NCI-H1092 treated with DMSO at 0.1 percent for 48 hours (cell line): ENCODE measurements at regions not wholly inside any gene's neighbourhood (a gene's known extent, or its start where the extent isn't known, plus 50 kb on each side); places are given as distances from the start of the nearest gene placed in this dataset.

Source experiments
- DNase-seq: peaks from one replicate; lab custom pipeline; 2025; lab: John Stamatoyannopoulos, UW

DNA sequence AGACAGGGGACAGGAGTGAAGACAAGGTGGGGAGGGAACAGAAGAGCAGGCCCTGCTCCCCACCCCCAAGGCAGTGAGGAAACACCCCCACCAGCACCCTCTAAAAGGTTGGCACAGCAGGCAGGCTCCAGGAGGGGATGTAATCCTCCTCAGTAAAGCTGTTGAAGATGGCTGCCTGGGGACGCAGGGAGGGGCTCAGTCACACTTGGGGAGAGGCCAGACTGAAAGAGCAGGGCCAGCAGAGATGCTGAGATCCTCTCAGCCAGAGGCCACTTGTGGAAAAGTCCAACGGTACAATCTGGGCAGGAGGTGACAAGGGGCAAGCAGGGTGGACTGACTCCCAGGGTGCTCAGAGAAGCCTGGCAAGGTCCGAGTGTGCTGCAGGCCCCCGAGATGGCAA, 154.8 kb upstream of the ID2 start:
- DNase-seq, result no peak

DNA sequence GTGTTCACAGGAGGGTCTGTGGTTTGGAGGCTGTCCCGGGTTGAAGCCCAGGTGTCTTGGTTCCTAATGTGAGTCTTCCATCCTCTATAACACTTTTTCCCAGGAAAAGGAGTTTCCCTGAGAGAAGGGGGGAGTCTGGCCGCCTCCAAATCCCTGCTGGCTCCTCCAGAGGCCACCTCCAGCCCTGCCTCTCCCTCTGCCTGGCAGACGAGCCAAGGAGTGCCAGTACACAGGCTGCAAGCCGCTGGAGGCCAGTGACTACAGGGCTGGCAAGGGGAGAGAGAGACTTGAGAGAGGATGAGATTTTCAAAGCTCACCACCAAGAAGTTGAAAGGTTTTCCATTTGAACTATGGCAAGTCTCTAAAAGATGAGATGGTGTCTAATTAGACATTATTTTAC, 154.2 kb upstream of the ID2 start:
- DNase-seq, result no peak

DNA sequence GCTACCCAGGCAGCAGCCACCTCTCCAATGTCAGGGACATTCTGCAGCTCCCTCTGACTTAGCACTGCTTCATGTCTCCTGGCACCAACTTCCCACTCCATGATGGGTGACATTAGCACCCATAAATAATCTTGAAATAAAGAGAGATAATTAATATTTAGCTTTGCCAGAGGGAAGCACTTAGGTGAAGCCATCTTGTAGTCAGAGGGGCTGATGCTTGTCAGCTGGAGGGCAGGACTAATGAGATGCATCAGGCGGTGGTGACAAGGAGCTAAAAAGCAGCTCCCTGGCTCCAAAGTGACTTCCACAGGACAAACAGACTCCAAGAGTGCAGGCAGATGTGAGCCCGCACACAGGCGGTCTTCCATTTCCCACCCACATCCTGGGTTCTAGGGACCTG, 153.0 kb upstream of the ID2 start:
- no peak for DNase-seq

DNA sequence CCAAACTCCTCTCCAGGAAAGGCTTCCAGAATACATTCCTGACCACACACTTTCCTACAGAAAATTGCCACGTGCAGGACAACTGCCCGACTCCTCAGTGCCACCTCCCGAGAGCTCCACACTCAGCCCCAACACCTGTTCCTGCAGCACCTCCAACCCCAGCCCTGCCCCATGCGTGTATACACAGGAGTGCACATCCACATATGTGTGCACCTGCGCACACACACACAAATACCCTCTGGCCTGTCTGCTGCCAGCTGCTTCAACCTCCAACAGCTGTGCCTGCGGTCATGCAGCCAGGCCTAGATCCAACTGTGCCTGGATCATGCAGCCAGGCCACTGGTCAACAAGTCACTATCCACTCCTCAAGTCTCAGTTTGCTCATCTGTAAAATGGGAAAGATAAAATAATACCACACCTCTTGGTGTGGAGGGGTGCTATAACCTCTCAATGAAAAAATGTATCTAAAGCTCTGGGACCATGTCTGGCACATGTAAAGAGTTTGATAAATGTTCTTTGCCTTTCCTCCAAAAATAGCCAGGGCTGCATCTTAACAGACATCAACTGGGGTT, 152.1 kb upstream of the ID2 start:
- DNase-seq, result no peak

DNA sequence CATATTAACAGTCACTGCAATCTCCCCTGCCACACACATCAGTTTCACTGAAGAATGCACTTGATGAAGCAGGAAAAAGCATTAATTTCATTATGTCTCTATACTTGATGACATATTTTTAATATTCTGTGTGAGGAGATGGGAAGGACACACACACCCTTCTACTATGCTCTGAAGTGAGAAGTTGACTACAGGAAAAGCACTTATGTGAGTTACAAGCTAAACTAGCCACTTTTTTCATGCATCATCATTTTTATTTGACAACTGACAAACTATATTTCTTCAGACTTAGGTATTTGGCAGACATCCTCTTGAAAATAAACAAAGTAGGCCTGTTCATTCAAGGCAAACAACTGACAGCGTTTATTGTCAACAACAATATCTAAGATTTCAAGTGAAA, 150.4 kb upstream of the ID2 start:
- no peak for DNase-seq

DNA sequence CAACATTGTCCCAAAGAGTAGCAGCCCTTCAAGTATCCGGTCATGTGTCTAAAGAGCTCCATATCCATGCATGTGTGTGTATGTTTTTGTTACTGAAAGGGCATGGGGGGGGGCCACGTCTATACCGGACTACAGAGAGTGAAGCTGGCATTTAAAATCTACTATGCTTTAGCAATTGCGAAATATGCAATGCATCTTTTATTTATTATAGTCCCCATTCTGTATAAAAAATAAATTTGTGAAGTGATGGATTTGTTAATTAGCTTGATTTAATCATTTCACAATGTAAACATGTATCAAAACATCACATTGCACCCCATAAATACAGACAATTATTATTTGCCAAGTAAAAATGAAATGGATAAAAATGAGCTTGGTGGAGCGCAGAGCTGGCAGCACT, 149.4 kb upstream of the ID2 start:
- no peak for DNase-seq

DNA sequence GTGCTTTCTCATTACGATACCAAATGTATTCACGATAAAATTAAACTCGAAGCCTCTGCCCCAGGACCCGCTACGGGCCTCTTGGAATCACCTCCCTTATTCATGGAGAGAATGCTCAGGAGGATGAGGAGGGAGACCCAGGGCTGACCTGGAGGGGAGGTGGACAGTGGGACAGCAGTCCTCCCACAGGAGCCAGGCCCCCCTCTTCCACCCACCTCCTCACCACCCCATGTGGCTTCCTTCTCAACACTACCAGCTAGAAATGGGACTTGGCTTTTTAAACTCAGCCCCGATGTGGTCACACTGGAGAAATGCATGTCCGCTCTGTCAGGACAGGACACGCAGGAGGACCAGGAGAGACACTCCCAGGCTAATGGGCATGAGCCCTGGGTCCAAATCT, 147.9 kb upstream of the ID2 start:
- DNase-seq, result no peak

DNA sequence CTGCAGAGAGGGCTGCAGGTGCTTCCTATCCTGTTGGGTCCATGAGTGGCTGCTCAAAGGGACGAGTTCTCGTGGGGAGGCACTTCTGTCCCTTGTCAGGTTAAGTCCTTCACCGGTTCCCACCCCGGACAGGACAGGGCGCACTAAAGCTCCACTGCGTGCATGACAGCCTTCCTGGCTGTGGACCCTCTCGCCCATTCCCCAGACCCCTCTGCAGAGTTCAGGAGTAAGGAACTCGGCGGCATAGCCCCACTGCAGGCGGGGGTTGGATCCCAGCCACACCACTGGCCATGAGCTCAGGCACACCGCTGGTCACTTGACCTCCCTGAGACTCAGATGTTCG, 147.5 kb upstream of the ID2 start:
- DNase-seq, result no peak

DNA sequence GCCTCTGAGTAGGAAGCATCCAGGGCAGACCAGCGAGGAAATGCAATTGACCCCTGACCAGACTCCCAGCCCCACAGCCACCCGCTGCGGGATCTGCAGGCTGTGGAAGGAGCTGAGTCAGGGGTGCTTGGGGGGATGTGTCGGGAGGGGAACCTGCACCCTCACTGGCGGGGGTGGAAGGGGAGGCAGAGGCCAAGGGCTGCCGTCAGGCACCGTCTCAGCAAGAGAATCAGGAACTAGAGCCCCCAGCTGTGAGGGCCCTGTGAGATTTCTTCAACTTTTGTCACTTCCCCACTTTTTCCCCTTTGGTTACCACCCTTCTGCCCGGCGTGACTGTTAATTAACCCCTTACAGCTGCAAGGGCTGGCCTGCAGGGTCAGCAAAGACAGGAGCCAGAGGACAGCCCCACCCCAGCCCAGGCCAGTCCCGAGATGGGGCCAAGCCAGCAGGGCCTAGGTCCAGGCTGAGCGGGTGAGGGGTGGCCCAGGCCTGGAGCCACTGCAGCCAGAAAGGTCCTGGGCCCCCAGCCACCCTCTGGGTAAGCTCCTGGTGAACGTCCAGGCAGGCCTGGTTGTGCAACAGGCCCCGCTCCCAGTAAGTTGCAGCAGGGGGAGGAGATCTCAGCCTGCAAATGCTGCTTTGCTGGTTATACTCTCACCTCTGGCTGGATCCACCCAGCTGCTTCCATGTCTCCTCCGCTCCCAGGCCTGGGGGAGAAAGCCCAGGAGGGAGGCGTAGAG, 147.0 kb upstream of the ID2 start:
- no peak for DNase-seq

DNA sequence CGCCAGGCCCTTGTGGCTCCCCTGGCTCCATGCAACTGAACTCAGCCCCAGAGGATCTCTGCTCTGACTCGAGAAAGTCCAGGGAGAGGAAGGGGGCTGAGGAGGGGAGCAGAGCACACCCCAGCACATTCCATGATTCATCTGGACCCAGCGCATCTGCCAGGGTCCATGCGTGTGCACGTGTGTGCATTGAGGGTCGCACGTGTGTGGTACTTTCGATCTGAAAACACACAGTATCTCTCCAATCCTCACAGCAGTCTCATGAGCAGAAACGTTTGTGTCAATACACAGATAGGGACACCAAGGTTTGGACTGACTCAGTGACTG, 146.4 kb upstream of the ID2 start:
- no peak for DNase-seq

DNA sequence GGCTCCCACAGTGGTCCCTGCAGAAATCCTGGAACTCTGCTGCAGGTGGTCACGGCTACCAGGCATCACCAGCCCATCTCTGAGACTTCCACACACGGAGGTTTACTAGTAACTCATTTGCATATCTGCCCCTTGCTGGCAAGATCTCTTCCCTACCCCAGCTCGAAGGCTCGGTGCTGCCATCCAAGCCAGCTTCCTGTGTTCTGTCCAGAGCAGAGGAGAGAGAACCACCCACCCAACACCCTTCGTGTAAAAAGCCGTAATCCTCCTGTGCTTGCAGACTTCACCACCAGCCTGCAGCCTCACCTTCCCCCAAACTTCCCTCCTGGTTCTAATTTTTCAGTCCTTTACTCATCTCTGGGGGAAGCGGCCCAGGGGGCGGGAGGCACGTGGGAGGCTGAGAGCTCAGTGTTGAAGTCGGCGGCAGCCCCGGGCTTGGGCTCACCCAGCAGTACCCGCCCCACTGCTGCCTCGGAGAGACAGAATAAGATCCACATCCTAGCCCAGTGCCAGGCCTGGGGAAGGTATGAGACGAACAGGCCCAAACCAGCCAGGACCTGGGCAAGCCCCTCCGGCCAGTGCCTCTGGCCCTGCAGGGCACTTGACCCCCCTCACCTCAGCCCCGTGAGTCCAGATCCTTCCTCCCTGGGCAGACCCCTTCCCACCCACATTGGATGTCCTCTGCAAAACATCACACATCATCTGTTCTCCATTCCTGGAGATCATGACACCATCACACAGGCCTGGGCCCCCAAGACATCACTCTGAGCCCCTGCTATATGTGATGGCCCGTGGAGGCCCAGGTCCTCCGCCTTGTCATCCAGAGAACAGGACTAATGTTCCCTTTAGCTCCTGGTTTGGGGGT, 145.8 kb upstream of the ID2 start:
- no peak for DNase-seq

DNA sequence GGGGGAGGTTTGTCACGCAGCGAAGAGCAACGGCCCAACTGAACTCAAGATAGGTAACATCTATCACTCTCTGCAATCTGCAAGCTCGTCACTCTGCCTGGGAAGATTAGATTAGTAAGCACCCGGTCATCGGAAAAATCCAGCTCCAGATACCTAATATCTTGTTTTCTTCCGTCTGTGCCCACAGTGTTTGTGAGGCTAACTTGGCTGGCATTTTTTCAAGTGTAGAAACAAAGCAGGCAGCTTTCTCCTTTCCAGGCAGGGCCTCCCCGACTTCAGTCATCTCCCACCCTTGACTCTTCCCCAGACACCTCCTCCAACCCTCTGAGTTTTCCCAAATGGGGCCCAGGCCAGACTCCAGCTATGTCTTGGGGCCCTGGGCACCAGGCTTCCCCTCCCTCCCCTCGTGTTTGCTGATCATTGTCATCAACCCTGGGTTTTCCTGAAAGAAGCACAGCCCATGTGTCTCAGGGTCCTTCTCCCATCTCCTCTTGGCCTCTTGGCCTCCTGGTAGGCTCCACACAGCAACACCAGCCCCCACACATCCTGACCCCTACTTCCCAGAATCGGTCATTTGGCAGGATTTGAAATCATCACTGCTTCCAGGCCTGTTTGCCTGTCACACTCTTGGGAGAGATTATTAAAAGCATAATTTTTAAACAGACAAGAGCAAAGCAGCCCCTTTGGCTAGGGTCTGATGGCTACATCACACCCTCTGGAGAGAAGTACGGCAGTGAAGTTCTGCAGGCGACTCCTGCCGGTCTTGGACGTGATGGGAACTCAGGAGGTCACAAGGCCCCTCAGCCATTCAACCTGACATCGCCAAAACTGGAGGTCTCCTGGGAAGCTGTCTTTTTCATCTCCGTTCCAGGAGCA, 144.9 kb upstream of the ID2 start:
- no peak for DNase-seq

DNA sequence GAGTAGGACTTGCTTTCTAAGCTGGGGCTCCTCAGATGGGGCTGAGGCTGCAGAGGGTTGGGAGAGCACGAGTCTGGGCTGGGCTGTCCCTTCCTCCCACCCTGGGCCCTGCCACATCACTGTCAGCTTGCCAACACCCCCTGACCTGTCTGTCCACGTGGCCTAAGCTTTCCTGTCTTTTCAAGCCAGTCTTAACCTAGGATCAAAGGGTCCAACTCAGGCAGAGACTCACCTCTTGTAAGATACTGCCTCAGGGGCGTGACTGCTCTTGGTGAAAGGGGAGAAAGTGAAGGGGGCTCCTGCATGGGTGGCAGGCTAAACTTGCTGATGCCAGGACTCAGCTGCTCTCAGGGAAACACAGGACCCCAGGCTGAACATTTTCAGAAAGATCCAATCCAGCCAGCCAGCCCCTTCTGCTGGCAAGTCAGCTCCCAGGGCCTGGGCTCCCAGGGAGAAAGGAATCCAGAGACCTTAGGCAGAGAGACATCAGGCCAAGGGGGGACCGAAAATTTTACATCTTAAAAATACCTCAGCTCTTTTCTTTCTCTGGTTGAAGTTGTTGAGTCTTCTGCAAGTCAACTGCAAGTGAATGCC, 144.2 kb upstream of the ID2 start:
- no peak for DNase-seq

DNA sequence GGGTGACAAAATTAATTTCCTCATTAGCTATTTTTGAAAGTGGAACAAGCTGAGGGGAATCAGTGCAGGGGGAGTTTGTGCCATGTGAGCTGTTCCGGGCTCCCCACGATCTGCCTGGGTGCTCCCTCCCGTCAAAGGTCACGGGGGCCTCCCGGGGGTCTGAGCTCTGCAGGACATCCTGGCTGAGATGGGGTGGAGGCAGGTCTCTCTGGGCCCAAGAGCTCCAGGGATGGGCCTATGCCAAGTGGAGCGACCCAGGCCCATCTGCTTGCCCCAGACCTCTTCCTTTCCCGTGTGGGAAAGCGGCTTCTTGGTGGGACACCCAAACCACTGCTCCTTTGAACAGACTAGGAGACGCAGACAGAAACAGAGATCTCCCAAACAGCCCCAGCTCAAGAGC, 143.3 kb upstream of the ID2 start:
- DNase-seq, result no peak

DNA sequence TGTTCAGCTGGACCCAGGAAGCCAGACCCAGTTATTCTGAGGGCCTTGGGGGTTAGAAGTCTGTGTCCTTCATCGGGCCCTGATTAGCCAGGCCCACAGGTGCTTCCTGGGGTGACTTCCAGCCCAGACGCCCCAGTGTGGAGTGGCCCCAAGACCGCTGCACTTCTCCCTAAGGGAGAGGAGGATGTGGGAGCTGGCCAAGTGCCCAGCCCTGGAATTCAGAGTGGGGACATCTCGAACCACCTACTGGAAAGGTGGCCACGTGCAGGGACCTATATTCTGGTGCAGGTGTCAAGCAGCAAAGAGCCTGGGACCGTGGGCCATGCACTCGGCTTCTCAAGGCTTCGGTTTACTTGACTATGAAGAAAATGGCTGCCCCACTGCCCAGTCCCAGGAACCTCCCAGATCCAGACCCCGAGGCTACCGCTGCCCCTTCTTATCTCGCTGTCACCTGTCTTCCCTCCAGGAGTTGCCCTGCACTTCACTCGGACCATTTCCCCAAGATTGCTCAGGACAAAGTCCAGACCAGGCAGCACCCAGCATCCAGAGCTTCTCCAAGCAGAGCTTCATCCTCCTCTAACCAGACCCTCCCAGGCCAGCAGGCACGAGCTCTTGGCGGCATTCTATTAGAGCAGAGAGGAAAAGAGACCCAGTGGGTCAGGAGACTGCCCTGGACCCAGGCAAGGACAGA, 142.8 kb upstream of the ID2 start:
- no peak for DNase-seq

DNA sequence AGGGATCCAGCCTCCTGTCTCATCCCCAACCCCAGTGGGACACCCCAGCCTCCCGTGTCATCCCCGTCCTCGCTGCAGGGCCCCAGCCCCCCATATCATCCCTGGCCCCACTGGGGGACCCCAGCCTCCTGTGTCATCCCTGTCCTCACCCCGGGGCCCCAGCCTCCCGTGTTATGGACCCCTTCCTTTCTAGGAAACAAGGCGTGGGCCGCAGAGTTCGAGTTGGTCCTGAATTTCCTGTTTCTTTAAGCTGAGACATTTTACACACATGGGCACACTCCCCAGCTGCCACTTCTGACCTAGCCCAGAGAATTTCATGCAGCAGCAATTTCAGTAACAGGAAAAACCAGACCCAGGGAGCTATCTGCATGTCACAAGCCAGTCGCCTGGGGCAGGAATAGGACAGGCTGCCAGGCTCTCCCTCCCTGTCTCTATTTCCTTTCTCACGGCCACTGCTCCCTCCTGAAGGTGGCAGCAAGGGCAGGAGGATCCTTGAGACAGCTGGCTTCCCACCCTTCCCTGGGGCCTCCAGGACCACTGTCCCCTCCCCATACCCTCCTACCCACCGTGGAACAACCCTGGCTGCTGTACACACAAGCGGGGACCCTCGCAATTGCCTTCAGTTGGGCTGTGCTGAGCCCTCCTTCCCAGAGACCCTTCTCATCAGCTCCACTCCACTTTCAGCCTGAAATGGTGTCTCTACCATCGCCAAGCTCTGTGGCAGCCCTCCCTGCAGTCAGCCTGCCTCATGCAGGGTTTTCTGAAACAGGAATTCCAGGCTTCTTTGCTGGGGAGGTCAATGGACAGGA, 141.9 kb upstream of the ID2 start:
- DNase-seq, result no peak

DNA sequence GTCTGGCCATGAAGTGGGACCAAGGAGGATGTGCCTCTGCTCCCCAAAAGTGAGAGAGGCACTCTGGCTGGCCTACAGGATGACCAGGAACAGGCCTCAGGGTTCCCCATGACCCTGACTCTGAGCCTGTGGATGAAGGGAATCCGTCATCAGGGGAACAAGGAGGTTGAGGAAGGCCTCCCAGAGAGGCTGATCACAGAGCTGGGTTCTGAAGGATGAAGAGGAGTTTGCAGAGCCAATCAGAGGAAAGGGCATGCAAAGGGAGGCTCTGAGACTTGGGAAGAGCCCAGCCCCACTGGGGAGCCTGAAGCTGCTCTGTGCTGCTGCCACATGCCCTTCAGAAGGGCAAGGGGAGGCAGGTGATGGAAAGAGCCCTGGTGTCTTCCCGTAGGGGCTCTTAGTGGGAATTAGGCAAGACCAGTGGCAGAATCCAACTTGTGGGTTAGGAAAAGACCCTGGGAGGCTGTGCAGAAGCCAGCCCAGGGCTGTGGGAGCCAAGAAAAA, 141.3 kb upstream of the ID2 start:
- DNase-seq, result no peak

DNA sequence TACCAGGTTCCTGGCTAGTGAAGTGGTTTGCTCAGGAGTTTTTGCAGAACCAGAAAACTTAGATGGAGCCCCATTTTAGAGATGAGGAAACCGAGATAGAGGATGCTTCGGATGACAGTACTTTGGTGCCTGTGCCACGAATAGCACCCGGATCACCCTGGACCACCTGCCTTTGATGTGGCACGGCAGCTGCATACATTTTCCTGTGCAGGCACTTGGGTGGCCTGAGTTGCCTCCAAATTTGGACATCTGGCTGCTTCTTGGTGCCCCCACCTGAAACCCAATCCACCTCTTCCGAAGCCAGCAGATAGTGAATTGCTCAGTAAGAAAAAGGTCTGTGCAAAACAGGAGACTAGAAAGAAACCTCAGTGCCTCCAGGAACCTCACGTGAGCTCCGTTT, 140.6 kb upstream of the ID2 start:
- no peak for DNase-seq

DNA sequence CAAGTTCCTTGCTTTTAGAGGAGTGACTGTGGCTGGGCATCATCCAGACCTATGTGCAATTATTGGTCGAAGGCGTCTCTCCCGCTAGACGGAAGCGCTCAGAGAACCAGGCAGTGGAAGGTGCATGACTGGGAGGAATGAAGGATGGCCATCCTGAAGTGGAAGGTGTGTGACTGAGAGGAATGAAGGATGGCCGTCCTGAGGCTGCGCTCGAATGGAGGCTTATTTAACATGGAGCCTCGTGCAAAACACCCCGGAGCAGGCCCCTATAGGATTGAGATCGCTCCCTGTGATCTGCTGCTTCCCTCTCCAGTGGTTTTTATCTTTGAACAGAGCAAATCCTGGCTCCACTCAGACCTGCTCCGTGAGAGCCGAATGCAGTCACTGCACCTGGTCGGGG, 140.2 kb upstream of the ID2 start:
- no peak for DNase-seq

DNA sequence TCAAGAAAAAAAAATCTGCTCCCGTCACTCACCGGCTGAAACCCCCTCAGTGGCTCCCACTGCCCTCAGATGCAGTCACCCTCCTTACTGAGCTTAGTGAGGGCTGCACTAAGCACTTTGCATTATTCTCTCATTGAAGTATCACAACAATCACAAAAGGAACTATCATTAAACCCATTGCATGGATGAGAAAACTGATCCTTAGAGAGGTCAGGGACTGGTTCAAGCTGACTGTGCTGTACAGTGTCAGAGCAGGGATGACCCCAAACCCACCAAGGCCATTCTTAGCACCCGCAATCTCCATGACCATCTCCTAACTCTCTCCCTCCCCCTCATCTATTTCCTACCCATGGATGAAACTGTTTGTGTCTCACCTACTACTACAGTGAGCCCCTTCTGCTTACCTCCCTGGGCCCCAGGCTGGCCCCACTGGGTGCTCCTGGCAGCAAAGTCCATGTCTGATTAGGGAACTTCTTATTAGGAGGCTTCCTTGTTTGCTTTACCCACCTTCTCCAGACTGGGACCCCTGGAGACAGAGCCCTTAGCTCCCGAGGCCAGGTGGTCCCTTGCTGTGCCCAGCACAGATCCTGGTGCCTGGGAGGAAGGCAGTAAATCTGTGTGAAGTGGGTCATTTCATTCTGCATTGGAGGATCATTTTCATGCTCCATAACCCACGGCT, 139.3 kb upstream of the ID2 start:
- no peak for DNase-seq
